Stimulated activated naive CD8-positive, alpha-beta T cell treated with anti-CD3 and anti-CD28 coated beads, Interleukin-15, Interleukin-2, amounts not matched to agents 100 ng/mL and 50 ng/mL, for 24 hours (primary cell): ENCODE measurements at regions not wholly inside any gene's neighbourhood (a gene's known extent, or its start where the extent isn't known, plus 50 kb on each side); places are given as distances from the start of the nearest gene placed in this dataset.

Source experiments
- H3K27ac Mint-ChIP-seq: one replicate; pipeline ENCODE4 v1.8.0; 2021; ENCODE audit warnings: mild to moderate bottlenecking, mixed read lengths
- H3K27me3 Mint-ChIP-seq: one replicate; pipeline ENCODE4 v1.8.0; 2021; ENCODE audit warnings: mixed read lengths
- H3K36me3 Mint-ChIP-seq: one replicate; pipeline ENCODE4 v1.8.0; 2021; ENCODE audit warnings: low read depth, mixed read lengths
- H3K4me1 Mint-ChIP-seq: one replicate; pipeline ENCODE4 v1.8.0; 2021; ENCODE audit warnings: low read depth, mixed read lengths
- H3K4me3 Mint-ChIP-seq: one replicate; pipeline ENCODE4 v1.8.0; 2021; ENCODE audit warnings: mild to moderate bottlenecking, mixed read lengths
- H3K9me3 Mint-ChIP-seq: one replicate; pipeline ENCODE4 v1.8.0; 2021; ENCODE audit warnings: mixed read lengths

- no peaks in the 10 kb centered on the region for H3K27me3 Mint-ChIP-seq
- H3K36me3 Mint-ChIP-seq, result no peaks in the 10 kb centered on the region
- no peak overlapping the region for H3K4me3 Mint-ChIP-seq
- peaks cover 9% of the 10 kb centered on the region for H3K9me3 Mint-ChIP-seq
- H3K4me1 Mint-ChIP-seq, result no peaks in the 10 kb centered on the region
- no peak overlapping the region for H3K27ac Mint-ChIP-seq
Measured at GRCh38 chr13:64206430-64207225, 2791.0 kb upstream of the PCDH20 start.

DNA sequence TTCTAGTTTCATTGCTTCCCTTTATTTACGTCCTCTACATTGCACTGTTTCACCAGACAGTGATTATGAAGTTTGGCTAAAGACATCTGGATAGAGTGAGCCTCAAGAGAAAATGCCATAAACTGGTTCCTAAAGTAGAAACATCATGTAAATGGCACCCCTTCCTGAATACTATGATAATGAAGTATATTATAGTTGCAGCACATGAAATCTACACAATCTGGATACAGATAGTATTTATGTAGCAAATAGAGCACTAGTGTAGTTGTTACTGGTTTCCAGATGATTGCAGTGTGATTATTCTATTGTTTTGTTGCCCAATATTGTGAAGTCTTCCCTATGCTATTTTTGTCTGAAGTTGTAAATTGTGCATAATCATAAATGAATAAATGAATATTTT, 2786.9 kb upstream of the PCDH20 start:
- H3K27ac Mint-ChIP-seq, result no peak overlapping the region
- no peaks in the 10 kb centered on the region for H3K36me3 Mint-ChIP-seq

GRCh38 chr13:64197232-64197631, 2781.6 kb upstream of the PCDH20 start:
- Mint-ChIP-seq H3K27me3 (no peaks in the 10 kb centered on the region), H3K27ac (no peak overlapping the region), H3K36me3 (no peaks in the 10 kb centered on the region), H3K4me3 (no peak overlapping the region), H3K9me3 (peaks cover 6% of the 10 kb centered on the region), H3K4me1 (no peaks in the 10 kb centered on the region)

More for the DNA sequence above, 2786.9 kb upstream of the PCDH20 start:
- Mint-ChIP-seq H3K4me1 (no peaks in the 10 kb centered on the region), H3K27me3 (no peaks in the 10 kb centered on the region), H3K4me3 (no peak overlapping the region), H3K9me3 (no peaks in the 10 kb centered on the region)

GRCh38 chr13:64186503-64187250, 2771.0 kb upstream of the PCDH20 start:
- Mint-ChIP-seq H3K27ac (no peak overlapping the region), H3K4me1 (no peaks in the 10 kb centered on the region), H3K27me3 (no peaks in the 10 kb centered on the region), H3K9me3 (peaks cover 13% of the 10 kb centered on the region), H3K4me3 (no peak overlapping the region), H3K36me3 (no peaks in the 10 kb centered on the region)

DNA sequence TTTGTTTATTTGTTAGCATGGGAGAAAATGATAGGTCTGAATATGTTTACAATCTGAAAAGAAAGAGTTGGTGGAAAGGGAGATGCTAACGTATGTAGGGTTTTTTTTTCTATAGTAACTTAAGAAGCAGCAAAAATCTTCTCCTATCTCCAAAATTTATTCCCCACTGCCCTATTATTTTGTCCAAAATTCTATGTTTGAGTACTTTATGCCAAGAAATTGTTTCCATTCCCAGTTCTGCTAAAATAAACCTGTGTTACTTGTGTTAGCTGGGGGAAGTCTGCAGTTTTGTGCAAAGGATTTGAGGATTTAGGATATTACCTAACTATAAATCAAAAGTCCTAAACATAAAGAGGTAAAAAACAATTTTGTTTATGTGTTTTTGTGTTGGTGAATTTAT, 2770.4 kb upstream of the PCDH20 start:
- Mint-ChIP-seq H3K27me3 (no peaks in the 10 kb centered on the region), H3K36me3 (no peaks in the 10 kb centered on the region), H3K9me3 (peaks cover 13% of the 10 kb centered on the region), H3K4me1 (no peaks in the 10 kb centered on the region), H3K4me3 (no peak overlapping the region), H3K27ac (no peak overlapping the region)

DNA sequence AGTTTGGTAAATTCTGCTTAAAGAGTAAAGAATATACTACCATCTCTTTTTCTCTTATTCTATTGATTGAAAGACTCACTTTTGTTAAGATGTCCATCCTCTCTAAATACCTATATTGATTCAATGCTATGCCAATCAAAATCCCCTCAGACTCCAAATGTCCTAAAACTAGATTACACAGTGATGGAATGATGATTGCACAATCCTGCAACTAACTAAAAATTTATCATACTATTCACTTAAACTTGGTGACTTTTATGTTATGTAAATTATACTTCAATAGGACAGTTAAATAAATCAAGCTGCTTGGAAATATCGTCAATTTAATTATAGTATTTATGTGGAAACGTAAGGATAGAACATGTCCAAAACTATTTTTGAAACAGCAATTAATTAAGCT, 2765.1 kb upstream of the PCDH20 start:
- no peak overlapping the region for H3K4me3 Mint-ChIP-seq
- H3K27ac Mint-ChIP-seq, result no peak overlapping the region
- peaks cover 14% of the 10 kb centered on the region for H3K9me3 Mint-ChIP-seq
- H3K4me1 Mint-ChIP-seq, result no peaks in the 10 kb centered on the region
- no peaks in the 10 kb centered on the region for H3K27me3 Mint-ChIP-seq
- H3K36me3 Mint-ChIP-seq, result no peaks in the 10 kb centered on the region

- H3K4me1 Mint-ChIP-seq, result no peaks in the 10 kb centered on the region
- H3K27ac Mint-ChIP-seq, result no peak overlapping the region
- H3K27me3 Mint-ChIP-seq, result no peaks in the 10 kb centered on the region
- H3K36me3 Mint-ChIP-seq, result no peaks in the 10 kb centered on the region
- H3K4me3 Mint-ChIP-seq, result no peak overlapping the region
- H3K9me3 Mint-ChIP-seq, result peaks cover 3% of the 10 kb centered on the region
Measured at GRCh38 chr13:64165826-64166225, 2750.2 kb upstream of the PCDH20 start.

DNA sequence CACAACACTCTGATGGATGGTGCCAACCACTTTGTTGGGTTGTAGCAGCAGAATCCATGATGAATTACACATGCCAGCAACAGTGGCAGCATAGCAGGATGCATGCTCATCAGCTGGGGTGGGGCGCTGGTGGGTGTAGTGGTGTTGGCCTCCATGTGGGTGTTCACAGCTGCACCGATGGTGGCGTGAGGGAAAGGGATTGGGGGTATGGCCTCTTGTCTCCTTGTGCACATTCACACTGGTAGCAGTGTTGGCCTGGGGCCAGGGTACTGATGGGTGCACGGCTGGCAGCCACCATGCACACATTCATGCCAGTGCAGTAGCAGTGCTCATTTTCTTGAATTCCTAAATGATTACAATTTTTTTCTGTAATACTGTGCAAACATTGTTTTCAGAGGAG, 2748.8 kb upstream of the PCDH20 start:
- Mint-ChIP-seq H3K9me3 (peaks cover 3% of the 10 kb centered on the region), H3K27ac (no peak overlapping the region), H3K27me3 (no peaks in the 10 kb centered on the region), H3K4me3 (no peak overlapping the region), H3K4me1 (no peaks in the 10 kb centered on the region), H3K36me3 (no peaks in the 10 kb centered on the region)

DNA sequence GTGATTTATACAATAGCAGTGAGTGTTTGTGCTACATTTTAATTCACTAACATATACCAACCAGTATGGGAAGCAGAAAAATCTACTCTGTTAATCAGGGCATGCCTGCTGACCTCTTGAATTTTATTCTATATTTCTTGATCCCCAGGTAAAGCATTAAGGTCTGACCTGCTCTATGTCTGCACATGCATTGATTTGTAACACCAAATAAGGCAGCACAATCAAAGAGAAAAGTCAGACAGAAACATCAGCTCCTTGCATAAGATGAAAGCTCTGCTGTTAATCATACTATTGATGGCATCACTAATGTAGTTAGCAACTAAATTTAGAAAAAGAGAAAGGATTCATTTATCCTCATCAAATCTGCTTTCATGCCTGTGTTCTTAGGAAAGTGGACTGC, 2744.8 kb upstream of the PCDH20 start:
- Mint-ChIP-seq H3K4me3 (no peak overlapping the region), H3K27ac (no peak overlapping the region)

DNA sequence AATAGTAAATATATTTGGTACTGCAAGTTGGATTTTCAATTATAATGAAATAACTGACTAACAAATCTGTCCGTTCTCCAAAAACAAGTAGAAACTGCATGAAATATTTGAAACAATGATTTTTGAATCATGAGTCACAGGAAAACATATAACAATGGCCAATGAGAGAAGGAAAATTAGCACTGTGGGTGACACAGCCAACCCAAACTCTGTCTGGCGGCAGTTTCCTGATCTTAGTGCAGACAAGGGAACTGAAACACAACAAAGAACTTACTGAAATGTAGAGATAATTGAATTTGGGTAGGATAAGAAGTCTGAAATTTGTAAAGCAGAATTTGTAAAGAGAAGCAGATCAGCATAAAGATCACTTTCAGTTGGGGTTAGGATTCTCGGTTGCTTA, 2743.3 kb upstream of the PCDH20 start:
- Mint-ChIP-seq H3K4me3 (no peak overlapping the region), H3K9me3 (peaks cover 3% of the 10 kb centered on the region), H3K27me3 (no peaks in the 10 kb centered on the region), H3K27ac (no peak overlapping the region), H3K4me1 (no peaks in the 10 kb centered on the region), H3K36me3 (no peaks in the 10 kb centered on the region)

More for the DNA sequence above, 2744.8 kb upstream of the PCDH20 start:
- Mint-ChIP-seq H3K27me3 (no peaks in the 10 kb centered on the region), H3K9me3 (peaks cover 3% of the 10 kb centered on the region), H3K4me1 (no peaks in the 10 kb centered on the region), H3K36me3 (no peaks in the 10 kb centered on the region)

- no peak overlapping the region for H3K4me3 Mint-ChIP-seq
- H3K36me3 Mint-ChIP-seq, result no peaks in the 10 kb centered on the region
- H3K27me3 Mint-ChIP-seq, result no peaks in the 10 kb centered on the region
- H3K27ac Mint-ChIP-seq, result no peak overlapping the region
- peaks cover 10% of the 10 kb centered on the region for H3K9me3 Mint-ChIP-seq
- H3K4me1 Mint-ChIP-seq, result no peaks in the 10 kb centered on the region
Measured at GRCh38 chr13:64154514-64154913, 2738.9 kb upstream of the PCDH20 start.

- no peak overlapping the region for H3K27ac Mint-ChIP-seq
- no peaks in the 10 kb centered on the region for H3K4me1 Mint-ChIP-seq
Measured at GRCh38 chr13:64130600-64130999, 2715.0 kb upstream of the PCDH20 start.

DNA sequence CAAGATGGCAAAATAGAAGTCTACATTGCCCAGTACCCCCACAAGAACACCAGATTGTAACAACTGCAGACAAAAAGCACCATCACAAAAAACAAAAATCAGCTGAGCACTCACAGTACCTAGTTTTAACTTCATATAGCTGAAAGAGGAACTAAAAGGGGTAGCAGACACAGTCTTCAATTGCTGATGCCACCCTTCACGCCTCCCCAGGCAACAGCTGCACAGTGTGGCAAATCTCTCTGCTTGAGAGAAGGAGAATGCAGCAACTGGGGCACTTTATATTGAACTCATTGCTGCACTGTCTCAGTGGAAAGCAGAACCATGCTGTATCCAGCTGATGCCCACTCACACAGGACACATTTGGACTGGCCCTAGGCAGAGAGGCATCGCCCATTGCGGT, 2714.5 kb upstream of the PCDH20 start:
- H3K4me3 Mint-ChIP-seq, result no peak overlapping the region
- H3K9me3 Mint-ChIP-seq, result peaks cover 10% of the 10 kb centered on the region
- no peaks in the 10 kb centered on the region for H3K36me3 Mint-ChIP-seq
- no peaks in the 10 kb centered on the region for H3K4me1 Mint-ChIP-seq
- no peak overlapping the region for H3K27ac Mint-ChIP-seq
- no peaks in the 10 kb centered on the region for H3K27me3 Mint-ChIP-seq

More at GRCh38 chr13:64130600-64130999, 2715.0 kb upstream of the PCDH20 start:
- no peaks in the 10 kb centered on the region for H3K27me3 Mint-ChIP-seq
- H3K4me3 Mint-ChIP-seq, result no peak overlapping the region
- H3K36me3 Mint-ChIP-seq, result no peaks in the 10 kb centered on the region
- peaks cover 10% of the 10 kb centered on the region for H3K9me3 Mint-ChIP-seq

DNA sequence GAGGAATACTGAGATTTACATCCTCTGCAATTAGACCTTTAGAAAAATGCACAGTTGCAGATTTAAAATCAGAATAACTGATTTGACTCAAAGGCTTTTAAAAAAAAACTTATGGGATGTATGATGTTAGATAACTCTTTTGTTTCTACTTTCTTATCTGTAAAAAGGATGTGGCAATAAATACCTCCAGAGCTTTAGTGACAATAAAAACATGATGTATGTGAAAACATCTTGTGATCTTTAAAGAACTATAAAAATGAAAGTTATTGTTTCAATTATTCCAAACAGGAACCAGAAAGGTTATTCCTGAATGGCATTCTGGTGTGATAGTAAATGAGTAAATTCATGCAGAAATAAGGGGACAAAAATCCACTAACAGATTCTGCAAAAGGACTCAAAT, 2712.2 kb upstream of the PCDH20 start:
- no peaks in the 10 kb centered on the region for H3K9me3 Mint-ChIP-seq
- H3K4me3 Mint-ChIP-seq, result no peak overlapping the region
- no peaks in the 10 kb centered on the region for H3K27me3 Mint-ChIP-seq
- H3K36me3 Mint-ChIP-seq, result no peaks in the 10 kb centered on the region
- no peak overlapping the region for H3K27ac Mint-ChIP-seq
- H3K4me1 Mint-ChIP-seq, result no peaks in the 10 kb centered on the region

DNA sequence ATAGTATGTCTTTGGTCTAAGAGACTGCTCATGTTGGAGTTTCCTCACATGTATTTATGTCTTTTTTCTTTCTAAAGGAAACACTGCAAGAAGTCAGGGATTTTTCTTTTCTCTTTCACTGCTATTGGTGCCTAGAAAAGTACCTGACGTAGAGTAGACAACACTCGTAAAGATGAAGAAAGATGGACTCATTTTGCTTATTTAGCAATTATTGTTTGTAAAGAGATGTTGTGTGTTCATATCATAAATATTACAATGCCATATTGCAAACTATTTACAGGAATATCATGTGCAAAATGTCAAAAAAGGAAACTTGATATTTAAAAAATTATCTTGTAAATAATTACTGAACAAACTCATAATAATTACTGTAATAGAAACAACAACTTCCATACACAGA, 2711.5 kb upstream of the PCDH20 start:
- no peak overlapping the region for H3K27ac Mint-ChIP-seq
- H3K27me3 Mint-ChIP-seq, result no peaks in the 10 kb centered on the region
- no peaks in the 10 kb centered on the region for H3K9me3 Mint-ChIP-seq
- no peak overlapping the region for H3K4me3 Mint-ChIP-seq
- H3K4me1 Mint-ChIP-seq, result no peaks in the 10 kb centered on the region
- no peaks in the 10 kb centered on the region for H3K36me3 Mint-ChIP-seq
